Type B pancreatic cell (in vitro differentiated cells): ENCODE measurements at regions not wholly inside any gene's neighbourhood (a gene's known extent, or its start where the extent isn't known, plus 50 kb on each side); places are given as distances from the start of the nearest gene placed in this dataset.

Experiments
- DNase-seq: peaks from one replicate; pipeline ENCODE4 v3.0.0; 2021; ENCODE audit warnings: mixed read lengths; ENCODE audit not compliant: unreplicated experiment; ENCODE audit errors: extremely low spot score
- H3K27ac Mint-ChIP-seq: 2 replicates; pipeline ENCODE4 v1.8.0; 2021; ENCODE audit warnings: mild to moderate bottlenecking, mixed read lengths
- H3K27me3 Mint-ChIP-seq: 2 replicates; pipeline ENCODE4 v1.8.0; 2021; ENCODE audit warnings: mixed read lengths
- H3K36me3 Mint-ChIP-seq: 2 replicates; pipeline ENCODE4 v1.8.0; 2021; ENCODE audit warnings: mixed read lengths
- H3K4me1 Mint-ChIP-seq: one replicate; pipeline ENCODE4 v1.8.0; 2021; ENCODE audit warnings: mixed read lengths; ENCODE audit not compliant: unreplicated experiment
- H3K4me3 Mint-ChIP-seq: 2 replicates; pipeline ENCODE4 v1.8.0; 2021; ENCODE audit warnings: mild to moderate bottlenecking, mixed read lengths
- H3K9me3 Mint-ChIP-seq: 2 replicates; pipeline ENCODE4 v1.8.0; 2021; ENCODE audit warnings: mixed read lengths
- CTCF ChIP-seq: fragments of 200-600 bp; sonication (generic); conservative IDR thresholded peaks from 2 replicates; pipeline ENCODE4 v1.5.0; 2021; ENCODE audit warnings: antibody characterized with exemption, mild to moderate bottlenecking

GRCh38 chr9:115694014-115694413 is 459.6 kb upstream of the PAPPA start:
- Mint-ChIP-seq H3K36me3 (no peaks in the 10 kb centered on the region), H3K4me3 (no peak overlapping the region), H3K27ac (no peak overlapping the region), H3K4me1 (no peaks in the 10 kb centered on the region), H3K27me3 (peaks cover 13% of the 10 kb centered on the region), H3K9me3 (no peaks in the 10 kb centered on the region)
- no peak for DNase-seq
- peak; percentile 48 for TF ChIP-seq CTCF

- Mint-ChIP-seq H3K27ac (no peak overlapping the region), H3K4me1 (no peaks in the 10 kb centered on the region), H3K9me3 (no peaks in the 10 kb centered on the region), H3K27me3 (peaks cover 13% of the 10 kb centered on the region), H3K4me3 (no peak overlapping the region), H3K36me3 (no peaks in the 10 kb centered on the region)
- no peak for DNase-seq
- no peak for TF ChIP-seq CTCF
Measured at GRCh38 chr9:115694991-115695390, 458.6 kb upstream of the PAPPA start.

DNA sequence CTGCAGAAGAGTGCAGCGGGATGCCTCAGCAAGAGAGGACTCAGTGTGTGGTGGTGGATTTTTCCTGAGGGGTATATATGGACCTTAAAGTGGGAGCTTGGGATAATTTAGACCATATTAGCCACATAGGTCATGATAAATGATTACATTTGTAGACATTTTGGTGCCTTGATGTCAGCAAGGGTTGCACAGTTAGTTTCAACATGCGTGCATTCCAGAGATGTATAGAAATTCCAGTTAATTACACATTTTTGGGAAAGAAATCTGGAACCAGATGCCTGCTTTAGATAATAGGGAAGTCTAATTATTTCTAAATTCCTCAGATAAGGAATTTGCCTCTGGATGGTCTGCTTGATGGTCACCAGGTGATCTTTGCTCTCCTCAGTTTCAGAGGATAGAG is 440.6 kb upstream of the PAPPA start:
- no peaks in the 10 kb centered on the region for H3K27me3 Mint-ChIP-seq
- no peak for DNase-seq
- H3K27ac Mint-ChIP-seq: no peak overlapping the region
- H3K4me1 Mint-ChIP-seq: no peaks in the 10 kb centered on the region
- no peak for TF ChIP-seq CTCF
- H3K4me3 Mint-ChIP-seq: no peak overlapping the region
- no peaks in the 10 kb centered on the region for H3K36me3 Mint-ChIP-seq
- peaks cover 5% of the 10 kb centered on the region for H3K9me3 Mint-ChIP-seq

- H3K27me3 Mint-ChIP-seq: no peaks in the 10 kb centered on the region
- H3K27ac Mint-ChIP-seq: no peak overlapping the region
- H3K4me1 Mint-ChIP-seq: no peaks in the 10 kb centered on the region
- no peak for DNase-seq
- H3K9me3 Mint-ChIP-seq: no peaks in the 10 kb centered on the region
- no peak overlapping the region for H3K4me3 Mint-ChIP-seq
- no peak for TF ChIP-seq CTCF
- H3K36me3 Mint-ChIP-seq: no peaks in the 10 kb centered on the region
Measured at GRCh38 chr9:115715666-115716065, 437.9 kb upstream of the PAPPA start.

DNA sequence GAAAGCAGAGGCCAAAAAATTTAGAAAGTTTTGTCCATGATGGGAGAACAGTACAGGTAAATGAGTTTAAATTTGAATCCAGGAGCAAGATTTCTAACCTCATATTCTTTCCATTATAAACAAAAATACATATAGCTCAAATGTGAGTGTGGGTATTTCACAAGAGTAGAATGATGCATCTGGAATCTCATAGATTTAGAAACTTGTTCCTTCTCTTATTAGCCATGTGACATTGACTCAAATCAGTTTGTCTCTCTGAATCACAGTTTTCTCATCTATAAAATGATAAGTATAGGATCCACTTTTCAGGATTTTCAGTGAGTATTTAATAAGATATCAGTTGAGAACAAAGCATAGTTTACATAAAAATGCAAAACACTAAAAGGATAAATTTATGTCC is 436.3 kb upstream of the PAPPA start:
- H3K36me3 Mint-ChIP-seq: no peaks in the 10 kb centered on the region
- H3K9me3 Mint-ChIP-seq: no peaks in the 10 kb centered on the region
- no peaks in the 10 kb centered on the region for H3K27me3 Mint-ChIP-seq
- no peaks in the 10 kb centered on the region for H3K4me1 Mint-ChIP-seq
- no peak for DNase-seq
- no peak overlapping the region for H3K4me3 Mint-ChIP-seq
- TF ChIP-seq CTCF: no peak
- no peak overlapping the region for H3K27ac Mint-ChIP-seq

- no peak for TF ChIP-seq CTCF
- Mint-ChIP-seq H3K9me3 (no peaks in the 10 kb centered on the region), H3K4me1 (no peaks in the 10 kb centered on the region), H3K36me3 (no peaks in the 10 kb centered on the region), H3K4me3 (no peak overlapping the region), H3K27me3 (no peaks in the 10 kb centered on the region), H3K27ac (no peak overlapping the region)
- DNase-seq: no peak
Measured at GRCh38 chr9:115717711-115718173, 435.8 kb upstream of the PAPPA start.
